AG08395 (cell line): ENCODE measurements at regions not wholly inside any gene's neighbourhood (a gene's known extent, or its start where the extent isn't known, plus 50 kb on each side); places are given as distances from the start of the nearest gene placed in this dataset.
A peak's percentile ranks its signal among the peaks of the same experiment; 100 is the strongest.

Experiments used
- DNase-seq: peaks from one replicate; pipeline ENCODE4 v3.0.0; 2012; ENCODE audit warnings: mixed read lengths, low spot score

DNA sequence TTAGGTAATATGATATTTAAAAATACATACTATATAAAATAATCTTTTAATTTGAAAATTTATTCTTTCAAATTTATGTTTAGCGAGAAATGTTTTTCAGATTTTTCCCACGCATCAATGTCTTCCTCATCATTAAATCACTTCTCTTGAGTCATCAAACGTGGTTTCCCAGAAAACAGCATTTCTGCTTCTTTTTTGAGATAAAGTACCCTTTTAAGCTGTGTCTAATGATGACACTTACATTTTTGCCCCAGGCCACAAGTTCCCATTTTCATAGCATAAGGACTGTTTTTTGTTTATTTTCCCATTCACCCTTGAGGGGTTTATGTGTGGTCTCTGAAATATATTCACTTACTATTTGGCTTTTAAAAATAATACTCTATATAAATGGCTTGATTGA is 139.0 kb upstream of the HS3ST3A1 start:
- DNase-seq, result no peak

DNA sequence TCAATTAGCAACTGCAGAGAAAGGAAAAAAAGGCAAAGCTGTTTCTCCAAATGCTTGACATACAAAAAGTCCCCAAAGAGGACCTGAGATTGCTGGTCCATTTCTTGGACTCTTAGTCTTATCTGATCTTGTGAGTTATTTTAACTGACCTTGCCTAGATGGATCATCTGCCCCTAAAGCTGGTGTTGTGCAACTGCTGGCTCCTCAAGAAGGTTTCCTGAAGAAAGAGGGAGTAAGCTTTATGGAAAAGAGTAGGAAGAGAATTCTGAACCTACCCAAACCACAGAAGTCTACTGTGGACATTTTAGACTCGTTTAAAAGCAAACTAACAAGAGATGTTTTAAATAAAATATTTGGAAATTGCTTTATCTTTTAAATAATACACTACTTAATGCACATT is 140.0 kb upstream of the HS3ST3A1 start:
- DNase-seq, result no peak

DNA sequence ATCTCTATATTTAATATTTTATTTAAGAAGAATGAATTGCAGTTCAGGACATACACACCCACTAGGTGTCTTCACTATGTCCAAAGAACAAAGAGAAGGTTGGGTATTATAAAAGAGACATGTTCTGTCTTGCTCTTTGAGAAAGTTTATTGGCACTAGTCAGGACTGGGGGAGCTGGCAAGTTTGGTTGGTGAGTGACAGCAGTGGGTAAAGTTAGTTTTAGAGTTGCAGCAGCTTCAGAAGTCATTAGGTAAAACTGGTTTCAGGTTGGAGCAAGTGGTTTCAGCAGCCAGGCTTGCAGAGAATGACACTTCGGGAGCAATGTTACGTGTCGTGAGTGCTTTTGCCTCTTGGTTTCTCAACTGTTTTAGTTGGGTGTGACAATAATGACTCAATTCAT is 142.2 kb upstream of the HS3ST3A1 start:
- DNase-seq, result no peak

DNA sequence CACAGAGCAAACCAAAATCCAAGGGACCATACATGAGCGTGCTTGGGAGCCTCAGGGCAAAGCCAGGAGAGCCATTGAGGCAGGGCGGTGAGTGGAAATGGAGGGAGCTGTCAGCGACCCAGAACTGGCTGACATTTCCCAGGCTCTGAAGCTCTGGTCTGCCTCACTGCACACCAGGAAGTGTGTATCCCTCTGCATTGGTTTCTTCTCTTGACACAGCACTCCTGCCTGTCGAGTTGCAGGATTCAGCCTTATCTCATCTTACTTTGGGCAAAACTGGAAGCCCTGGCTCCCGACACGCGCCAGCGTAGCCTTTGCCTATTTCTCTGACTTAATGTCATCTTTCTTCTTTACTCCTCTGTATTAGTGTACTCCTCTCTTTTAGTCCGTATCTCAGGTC is 144.7 kb upstream of the HS3ST3A1 start:
- no peak for DNase-seq

DNA sequence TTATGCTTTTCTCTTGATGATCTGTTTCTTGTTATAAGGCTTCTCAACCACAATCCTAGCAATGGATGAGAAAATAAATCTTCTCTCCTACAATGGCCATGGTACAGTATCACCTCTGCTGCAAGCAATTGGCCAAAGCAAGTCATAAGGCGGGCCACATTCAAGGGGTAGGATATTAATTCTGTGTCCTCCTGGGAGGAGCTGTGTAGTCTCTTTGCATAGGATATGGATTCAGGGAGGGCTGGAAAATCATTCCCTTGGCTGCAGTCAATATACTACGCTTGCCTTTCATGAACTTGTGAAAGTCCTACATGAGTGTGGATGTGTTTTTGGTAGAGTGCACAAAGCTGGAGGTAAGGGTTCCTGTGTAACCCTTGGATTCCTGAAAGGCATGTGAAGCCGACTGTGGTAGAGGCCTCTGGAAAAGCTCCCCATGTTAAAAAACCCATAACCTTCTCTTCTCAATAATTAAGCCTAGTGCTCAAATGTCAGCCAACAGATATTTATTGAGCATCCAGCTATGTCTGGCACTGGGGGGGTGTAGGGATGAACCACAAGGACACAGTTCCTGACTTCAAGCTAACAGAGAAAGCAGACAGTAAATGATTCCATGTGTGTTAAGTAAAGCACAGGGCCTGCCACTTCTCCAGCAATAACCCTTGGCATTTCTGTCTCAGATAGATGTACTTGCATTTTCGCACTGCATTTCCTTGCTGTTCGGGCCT is 147.6 kb upstream of the HS3ST3A1 start:
- peak; percentile 38 for DNase-seq

DNA sequence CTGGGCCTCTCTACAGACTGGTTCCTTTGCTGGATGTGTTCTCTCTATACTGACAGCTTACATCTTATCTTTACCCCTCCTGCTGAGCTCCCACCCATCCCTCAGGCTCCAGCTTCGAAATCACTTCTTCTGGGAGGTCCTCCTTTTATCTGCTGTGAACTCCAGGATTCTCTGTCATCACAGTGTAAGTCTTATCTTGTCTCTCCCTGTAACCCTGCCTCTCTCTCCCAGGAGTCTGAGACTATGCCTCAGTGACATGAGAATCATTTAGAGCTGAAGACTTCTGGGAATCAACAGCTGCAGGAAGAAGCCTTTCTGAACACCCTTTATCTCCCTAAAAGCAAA is 148.1 kb upstream of the HS3ST3A1 start:
- DNase-seq, result no peak

DNA sequence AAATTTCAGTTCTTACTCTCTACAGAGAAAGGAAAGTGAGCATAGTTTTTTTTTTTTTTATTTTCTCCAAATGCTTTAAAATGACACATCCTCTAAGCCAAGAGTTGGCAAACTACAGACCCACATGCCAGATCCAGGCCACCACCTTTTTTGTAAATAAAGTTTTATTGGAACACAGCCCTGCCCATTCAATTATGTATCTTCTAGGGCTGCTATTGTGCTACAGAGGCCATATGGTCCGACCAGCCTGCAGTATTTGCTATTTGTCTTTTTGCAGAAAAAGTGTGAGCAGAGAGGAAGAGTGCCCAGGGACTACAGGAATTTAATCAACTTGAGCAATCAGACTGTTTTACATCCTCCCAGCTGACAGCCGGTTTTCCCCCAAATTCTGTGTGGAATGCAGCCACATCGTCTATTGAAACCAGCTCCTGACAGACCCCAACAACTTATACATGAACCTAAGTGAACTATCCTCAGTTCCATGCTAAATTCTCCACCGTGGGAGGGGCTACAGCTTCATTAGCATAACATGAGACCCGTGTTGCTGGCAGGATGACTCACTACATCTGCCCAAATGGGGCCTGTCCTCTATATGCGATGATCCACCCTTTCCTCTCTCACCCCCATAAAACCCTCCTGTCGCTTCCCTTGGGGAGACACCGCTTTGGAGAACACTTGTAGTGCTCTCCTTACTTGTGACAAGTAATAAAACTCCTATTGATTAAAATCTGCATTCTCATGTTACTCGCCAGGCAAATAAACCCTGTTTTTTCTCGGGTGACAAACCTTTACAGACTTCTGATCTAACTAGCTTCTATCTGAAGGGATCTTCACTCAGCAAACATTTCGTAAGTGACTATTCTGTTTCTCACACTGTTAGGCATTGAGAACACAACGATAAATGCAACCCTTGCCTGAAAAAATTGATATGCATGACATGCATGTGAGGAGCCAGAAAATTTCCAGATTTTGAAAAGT is 149.4 kb upstream of the HS3ST3A1 start:
- peak; percentile 14 for DNase-seq

DNA sequence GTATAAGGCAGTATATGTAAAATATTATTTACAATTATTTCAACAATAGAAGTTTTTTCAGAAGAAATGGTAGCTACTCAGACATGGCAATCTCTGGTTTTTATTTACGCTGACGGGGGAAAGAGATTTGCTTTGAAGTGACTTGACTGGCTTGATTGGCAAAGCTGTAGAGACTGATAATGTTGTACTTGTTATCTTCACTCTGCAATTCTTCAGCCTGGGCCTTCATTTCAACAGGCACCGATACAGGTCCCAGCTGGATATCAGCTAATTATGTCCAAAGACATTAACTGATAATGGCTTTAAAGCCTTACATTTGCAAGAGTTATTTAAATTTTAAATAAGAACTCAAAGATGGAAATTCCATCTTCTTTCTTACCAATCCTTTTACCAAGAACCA is 151.4 kb upstream of the HS3ST3A1 start:
- no peak for DNase-seq

DNA sequence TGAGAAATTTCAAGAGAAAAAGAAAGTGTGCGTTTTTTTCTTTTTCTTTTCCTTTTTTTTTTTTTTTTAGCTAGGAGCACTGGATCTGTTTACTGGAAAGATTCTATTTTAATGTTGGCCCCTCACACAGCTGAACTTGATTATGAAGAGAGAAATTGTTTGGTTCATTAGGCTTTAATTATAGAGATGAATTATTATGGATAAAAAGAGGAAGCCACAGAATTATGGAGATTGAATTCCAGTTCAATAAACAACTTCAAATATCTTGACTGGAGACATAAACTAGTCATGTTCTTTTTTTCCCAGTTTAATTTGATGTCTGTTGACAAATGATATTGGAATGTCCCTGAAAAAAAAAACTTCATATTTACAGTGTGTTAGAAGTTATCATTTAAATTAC is 152.0 kb upstream of the HS3ST3A1 start:
- DNase-seq, result no peak

DNA sequence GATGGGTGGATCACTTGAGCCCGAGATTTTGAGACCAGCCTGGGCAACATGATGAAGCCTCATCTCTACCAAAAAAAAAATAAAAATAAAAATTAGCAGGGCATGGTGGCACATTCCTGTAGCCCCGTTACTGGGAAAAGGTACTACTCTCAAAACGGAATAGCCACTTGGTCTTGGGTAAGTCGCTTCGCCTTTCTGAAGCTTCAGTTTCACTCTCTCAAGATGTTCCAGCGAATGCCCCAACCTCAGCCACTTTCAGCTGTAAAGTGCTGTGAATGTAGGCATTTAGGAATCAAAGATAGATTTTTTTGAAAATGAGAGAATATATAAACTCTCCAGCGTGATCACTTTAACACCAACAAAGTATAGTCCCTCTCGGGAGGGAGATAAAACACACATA is 154.1 kb upstream of the HS3ST3A1 start:
- DNase-seq, result no peak

DNA sequence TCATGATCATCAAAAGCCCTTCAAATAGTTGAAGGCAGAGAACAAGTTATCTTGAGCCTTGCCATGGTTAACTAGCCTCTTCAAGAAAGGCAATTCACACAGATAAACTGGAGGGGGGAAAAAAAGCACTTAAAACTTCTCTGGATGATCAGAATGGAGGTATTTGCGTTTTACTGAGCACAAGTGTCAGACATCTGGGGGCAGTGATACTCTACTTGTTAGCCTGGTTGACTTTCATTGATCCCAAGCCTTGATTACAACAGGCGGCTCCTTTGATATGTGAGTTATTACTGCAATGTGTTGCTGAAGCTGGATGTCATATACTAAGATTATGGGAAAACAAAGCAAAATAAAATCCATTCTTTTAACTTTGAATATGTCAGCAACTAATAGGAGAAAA is 155.0 kb upstream of the HS3ST3A1 start:
- no peak for DNase-seq

DNA sequence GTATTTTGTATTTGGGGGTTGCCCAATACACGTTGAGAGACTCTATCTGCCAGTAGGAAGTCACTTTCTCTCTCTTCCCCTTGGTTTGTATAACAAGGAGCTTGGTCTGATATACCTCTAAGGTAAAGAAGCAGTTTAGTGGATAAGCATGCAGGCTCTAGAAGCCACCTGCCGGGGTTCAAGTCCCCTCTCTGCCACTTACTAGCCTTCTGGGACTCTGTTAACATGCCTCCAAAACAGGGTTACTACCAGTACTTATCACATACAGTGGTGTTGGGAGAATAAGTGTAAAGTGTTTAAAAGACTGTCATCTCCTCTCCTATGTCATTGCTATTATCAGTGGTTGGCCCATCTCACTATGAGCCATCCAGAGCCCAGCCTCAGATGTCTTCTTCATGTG is 156.1 kb upstream of the HS3ST3A1 start:
- DNase-seq, result no peak

DNA sequence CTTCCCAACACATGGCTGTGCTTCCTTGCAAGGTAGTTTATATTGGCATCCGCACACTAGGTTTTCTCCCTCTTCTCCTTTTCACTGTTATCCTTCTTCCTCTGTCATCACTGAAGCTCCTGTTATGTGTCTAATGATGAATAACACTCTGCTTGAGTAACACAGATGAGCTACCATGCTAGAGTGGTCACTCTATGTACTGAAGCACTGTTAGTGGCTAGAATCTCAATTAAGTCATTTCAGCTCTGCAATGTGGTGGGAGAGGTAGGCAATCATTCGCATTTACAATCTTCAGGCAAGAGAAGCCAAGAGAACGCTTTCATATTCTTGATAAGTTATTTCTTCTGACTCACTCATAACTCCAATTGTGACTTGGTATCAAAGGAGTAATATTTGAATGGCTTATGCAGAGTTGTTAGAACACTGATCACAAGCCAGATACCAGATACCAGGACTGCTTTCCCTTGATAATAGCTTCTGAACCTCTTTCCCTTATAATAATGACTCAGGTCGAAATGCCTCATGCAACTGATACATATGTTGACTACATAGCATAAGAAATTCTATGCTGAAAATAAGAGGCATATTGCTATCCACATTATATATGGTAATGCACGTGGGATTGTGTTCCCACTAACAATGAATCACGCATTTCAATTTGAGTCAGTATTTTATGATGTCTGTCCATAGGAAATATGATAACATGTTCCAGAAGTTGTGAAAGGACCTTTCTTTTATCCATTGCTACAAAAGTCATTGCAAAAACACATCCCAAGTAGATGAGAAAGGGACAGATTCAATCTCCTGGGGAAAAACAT is 158.0 kb upstream of the HS3ST3A1 start:
- DNase-seq, result no peak

DNA sequence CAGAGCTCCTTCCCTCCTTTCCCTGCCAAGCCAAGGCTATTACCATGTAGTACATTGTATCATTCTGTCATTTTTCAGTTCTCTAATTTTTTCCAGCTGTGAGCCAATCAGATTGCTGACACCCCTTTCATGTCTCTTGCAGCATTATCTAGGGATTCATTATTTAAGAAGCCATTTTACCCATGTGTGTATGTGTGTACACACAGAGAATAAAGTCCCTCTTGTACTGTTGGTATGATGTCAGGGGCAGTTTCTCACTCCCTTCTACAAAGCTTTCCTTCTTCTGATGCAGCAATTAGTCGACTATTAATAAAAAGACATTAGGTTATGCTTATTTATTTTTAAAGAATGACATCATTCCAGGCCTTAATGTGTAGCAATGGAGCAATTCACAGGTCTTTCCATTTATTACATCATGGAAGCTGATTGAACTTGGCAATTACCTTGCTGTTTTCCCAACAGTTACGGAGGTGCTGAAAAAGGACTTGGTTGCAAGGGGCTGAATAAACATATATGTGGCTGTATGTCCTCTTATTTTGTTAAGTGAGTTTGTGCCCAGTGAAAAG is 159.4 kb upstream of the HS3ST3A1 start:
- DNase-seq, result no peak

DNA sequence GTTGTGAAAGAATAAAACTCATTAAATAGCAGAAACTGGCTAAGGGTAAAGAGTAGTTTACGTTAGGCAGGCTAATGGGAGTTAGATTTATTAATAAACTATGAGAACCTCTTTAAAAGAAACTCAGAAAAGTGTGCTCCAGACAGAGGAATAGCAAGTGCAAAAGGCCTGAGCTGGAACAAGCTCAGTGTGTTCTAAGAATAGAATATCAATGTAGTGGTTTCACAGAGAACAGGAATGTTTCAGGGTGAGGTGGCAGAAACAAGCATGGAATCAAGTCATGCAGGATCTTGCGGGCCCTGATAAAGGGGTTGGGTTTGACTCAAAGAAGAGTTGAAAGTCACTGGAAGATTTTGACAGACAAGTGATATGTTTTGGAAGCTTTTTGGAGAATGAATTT is 164.0 kb upstream of the HS3ST3A1 start:
- DNase-seq, result no peak

DNA sequence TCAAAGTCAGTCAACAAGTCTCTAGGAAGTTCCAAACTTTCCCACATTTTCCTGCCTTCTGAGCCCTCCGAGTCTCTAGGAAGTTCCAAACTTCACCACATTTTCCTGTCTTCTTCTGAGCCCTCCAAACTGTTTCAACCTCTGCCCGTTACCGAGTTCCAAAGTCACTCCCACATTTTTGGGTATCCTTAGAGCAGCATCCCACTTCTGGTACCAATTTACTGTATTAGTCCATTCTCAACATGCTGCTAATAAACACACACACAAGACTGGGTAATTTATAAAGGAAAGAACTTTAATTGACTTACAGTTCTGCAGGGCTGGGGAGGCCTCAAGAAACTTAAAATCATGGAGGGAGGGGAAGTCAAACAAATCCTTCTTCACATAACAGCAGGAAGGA is 169.0 kb upstream of the HS3ST3A1 start:
- DNase-seq, result no peak

DNA sequence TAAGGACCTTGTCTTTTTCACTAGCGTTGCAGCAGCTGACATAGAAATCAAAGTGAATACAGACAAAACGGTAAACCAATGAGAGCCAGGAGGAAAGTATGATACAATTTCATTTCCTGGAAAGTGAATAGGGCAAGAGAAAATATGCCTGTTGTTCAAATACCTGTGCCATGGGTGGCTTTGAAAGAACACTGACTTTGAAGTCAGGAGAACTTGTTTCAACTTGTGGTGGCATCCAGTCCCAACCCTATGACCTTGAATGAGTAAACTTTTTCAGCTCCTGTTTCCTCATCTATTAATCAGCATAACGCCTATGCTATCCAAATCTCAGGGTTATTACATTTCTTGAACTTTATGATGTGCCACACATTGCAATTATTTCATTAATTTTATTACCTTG is 173.7 kb upstream of the HS3ST3A1 start:
- DNase-seq, result no peak

DNA sequence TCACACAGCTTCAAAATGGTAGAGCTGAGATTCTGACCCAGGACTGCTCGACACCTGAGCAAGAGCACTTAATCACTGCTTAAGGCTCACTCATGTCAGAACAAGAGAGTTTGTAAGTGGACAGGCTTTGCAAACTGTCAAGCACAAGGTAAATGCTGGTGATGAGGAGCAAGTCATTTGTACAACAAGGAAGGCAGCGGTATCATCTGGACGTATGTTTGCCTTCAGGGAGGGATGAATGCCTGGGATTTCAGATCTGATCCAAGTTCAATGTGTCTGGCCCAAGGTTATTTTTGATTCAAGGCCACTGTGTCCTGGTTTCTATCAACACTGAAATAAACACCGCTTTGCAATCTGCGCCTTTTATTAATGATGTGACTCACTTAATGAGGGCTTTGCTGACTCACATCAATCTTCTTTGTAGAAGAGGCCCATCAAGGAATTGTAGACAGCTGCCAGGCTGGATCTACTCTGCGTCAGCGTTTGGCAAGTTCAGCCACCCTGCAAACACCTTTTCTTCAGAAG is 174.4 kb upstream of the HS3ST3A1 start:
- peak; percentile 28 for DNase-seq

DNA sequence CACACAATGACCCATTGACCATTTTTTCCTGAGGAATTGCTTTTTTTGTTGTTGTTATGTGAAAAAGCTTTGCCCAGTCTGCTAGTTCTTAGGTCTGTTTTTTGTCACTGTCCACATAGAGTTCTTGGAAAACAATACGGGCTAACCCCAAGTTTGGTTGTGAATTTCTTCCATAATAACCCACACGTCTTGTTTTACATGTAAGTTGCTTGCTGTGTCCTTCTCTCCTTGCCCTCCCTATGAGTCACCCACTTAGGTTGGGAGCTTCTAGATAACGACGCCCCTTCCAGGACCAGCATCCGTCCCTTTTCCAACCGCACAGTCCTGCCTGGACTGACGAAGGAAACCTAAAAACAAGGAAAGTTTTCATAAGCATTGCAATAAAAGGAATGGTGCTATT is 175.3 kb upstream of the HS3ST3A1 start:
- no peak for DNase-seq

DNA sequence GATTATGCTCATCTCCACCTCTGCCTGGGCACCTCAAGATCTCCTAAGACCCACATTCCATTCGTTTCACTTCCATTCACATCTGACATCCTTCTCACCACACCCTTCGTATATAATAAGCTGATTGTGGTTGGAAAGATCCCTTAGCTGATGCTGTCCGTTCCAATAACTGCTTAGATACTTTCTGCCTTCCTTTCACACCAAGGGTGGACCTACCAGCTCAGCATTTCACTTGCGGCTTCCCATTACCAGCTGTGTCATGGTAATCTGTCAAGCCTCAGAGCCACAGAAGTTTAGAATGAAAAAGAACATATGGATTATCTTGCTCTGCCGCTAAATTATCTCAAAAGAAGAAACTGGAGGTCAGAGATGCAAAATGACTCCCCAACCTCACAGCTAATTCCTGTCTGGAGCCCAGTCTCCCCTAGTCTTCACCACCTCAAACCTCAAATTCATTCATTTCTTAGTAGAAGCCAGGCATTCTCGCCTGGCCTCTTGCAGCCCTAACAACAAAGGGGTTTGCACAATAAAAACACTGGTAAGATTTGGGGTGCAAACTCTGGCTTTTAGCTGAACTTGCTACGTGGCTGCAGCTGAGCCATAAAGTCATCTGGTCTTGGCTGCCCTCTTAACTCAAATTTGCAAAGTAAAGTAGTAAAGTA is 182.8 kb upstream of the HS3ST3A1 start:
- no peak for DNase-seq

DNA sequence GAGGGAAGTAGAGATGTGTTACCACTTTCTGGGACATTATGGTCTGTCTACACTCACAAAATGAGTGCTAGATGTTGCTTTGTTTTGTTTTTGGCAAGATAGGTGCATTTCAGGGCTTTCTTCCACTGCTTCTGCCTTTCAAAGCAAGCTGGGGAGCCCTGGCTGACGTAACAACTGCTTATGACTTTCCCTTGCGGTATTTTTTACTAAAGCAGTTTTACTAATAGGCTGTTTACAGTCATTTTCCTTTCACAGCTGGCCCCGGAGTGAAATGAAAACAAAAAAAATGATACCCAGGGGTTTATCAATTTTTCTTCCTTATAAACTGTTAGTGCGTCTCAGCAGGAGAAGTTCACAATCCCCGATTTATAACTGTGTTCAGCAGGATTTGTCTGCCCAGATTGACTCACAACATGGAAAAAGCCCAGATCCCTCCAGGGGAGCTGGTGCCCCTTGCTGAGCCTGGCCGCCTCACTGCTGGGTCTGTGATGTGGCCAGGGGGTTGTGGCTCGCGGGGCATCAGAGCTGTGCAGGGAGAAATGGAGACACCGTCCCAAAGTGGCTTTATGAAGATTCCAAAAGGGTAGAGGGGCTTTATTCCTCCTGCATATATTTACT is 184.4 kb upstream of the HS3ST3A1 start:
- peak; percentile 39 for DNase-seq
